ENCODE measurements at regions not wholly inside any gene's neighbourhood (a gene's known extent, or its start where the extent isn't known, plus 50 kb on each side); places are given as distances from the start of the nearest gene placed in this dataset.

DNA sequence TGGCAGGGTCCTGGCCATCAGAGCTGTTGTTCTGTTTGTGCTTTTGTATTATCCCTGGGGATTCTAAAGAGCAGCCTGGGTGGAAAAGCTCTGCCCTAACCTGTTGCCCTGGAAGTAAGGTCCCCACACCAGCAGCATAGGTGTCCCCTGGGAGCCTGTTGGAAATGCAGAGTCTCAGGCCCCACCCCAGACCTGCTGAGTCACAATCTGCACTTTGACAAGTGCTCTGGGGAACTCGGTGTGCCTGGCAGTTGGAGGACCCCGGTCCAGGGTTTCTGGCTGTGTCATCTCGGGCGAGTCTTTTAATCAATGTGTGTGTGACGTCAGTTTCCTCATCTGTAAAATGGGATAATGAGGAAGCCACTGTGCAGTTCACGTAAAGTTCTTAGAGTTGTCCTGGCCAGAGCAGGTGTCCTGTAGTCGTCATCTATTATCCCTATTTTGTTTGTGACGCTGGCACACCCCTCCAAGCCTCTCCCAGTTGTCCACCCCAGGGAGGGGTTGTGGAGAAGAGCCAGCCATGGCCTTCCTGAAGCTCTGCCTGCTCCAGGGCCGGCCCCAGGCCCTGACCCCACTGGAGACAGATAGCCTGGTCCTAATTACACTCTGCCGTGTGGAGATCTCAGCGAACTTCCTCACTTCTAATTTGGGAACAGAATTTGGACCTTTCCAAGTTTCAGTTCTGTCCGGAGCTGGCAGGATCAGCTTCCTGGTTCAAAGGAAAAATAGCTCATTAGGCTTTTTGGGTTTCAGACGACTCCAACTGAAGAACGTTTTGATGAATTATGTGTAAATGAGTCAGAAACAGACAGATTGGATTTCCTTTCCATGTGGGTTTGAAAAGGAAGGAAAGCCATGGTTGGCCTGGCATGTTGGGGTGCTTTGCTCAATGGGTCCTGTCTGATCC is 295.7 kb upstream of the FOXF1 start:
- 62% methylated on average over 8 of the region's 14 CpGs for WGBS (ENCODE audit: insufficient coverage)
- Histone ChIP-seq H3K27ac (ENCODE audit: low read depth in 1 of 2, low read length in 2 of 2) (no peak overlapping the region), H2AFZ (ENCODE audit: insufficient read depth, low read depth, low read length, poor library complexity, severe bottlenecking) (no peak overlapping the region), H3K4me3 (replicated peaks in 1 of 3; ENCODE audit: low read depth in 2 of 3, low read length in 3 of 3) (no peak overlapping the region), H3K9ac (ENCODE audit: insufficient read depth, low read length, poor library complexity, severe bottlenecking) (no peak overlapping the region), H3K4me1 (ENCODE audit: control insufficient read depth in 1 of 2, insufficient read depth in 2 of 2, low read length in 2 of 2) (no peaks in the 10 kb centered on the region), H3K27me3 (ENCODE audit: control insufficient read depth in 2 of 2, insufficient read depth in 2 of 2, low read length in 2 of 2) (peaks cover 0 to 3% of the 10 kb centered on the region in 2 donors), H3K9me3 (replicated peaks in 1 of 2; ENCODE audit: control insufficient read depth in 1 of 2, insufficient read depth in 1 of 2, low read length in 2 of 2) (peaks cover 4 to 19% of the 10 kb centered on the region in 2 donors), H3K36me3 (replicated peaks in 1 of 2; ENCODE audit: control insufficient read depth in 1 of 2, insufficient read depth in 2 of 2, low read length in 2 of 2) (no peaks in the 10 kb centered on the region), H4K20me1 (ENCODE audit: insufficient read depth, low read length) (no peaks in the 10 kb centered on the region), H3K79me2 (ENCODE audit: insufficient read depth, low read length) (no peaks in the 10 kb centered on the region), H3K4me2 (replicated peaks; ENCODE audit: extremely low read depth, low read length, poor library complexity, severe bottlenecking) (no peak overlapping the region)
- intact Hi-C loops (cut with micrococcal nuclease), result no loop called here
- Mint-ChIP-seq H3K4me1 (peaks cover 12% of the 10 kb centered on the region), H3K27ac (no peak overlapping the region), H3K27me3 (ENCODE audit: low read depth in 3 of 3) (peaks cover 3 to 6% (median 6%) of the 10 kb centered on the region in 3 donors), H3K4me3 (no peak overlapping the region), H3K36me3 (no peaks in the 10 kb centered on the region), H3K9me3 (peaks cover 6 to 19% (median 10%) of the 10 kb centered on the region in 7 donors)
- TF ChIP-seq, protein P1, sequence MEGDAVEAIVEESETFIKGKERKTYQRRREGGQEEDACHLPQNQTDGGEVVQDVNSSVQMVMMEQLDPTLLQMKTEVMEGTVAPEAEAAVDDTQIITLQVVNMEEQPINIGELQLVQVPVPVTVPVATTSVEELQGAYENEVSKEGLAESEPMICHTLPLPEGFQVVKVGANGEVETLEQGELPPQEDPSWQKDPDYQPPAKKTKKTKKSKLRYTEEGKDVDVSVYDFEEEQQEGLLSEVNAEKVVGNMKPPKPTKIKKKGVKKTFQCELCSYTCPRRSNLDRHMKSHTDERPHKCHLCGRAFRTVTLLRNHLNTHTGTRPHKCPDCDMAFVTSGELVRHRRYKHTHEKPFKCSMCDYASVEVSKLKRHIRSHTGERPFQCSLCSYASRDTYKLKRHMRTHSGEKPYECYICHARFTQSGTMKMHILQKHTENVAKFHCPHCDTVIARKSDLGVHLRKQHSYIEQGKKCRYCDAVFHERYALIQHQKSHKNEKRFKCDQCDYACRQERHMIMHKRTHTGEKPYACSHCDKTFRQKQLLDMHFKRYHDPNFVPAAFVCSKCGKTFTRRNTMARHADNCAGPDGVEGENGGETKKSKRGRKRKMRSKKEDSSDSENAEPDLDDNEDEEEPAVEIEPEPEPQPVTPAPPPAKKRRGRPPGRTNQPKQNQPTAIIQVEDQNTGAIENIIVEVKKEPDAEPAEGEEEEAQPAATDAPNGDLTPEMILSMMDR (IDR thresholded peaks at IDR 0.05), result no peak
- no peak for DNase-seq

GRCh38 chr16:86215233-86215978 is 294.9 kb upstream of the FOXF1 start:
- H3K27ac Mint-ChIP-seq, result no peak overlapping the region
- no peak overlapping the region for H3K27ac ChIP-seq (ENCODE audit: low read depth in 1 of 2, low read length in 2 of 2)
- TF ChIP-seq, protein P1 (IDR thresholded peaks at IDR 0.05), result no peak
- no peak overlapping the region for H2AFZ ChIP-seq (ENCODE audit: insufficient read depth, low read depth, low read length, poor library complexity, severe bottlenecking)
- peaks cover 0 to 5% of the 10 kb centered on the region in 2 donors for H3K27me3 ChIP-seq (ENCODE audit: control insufficient read depth in 2 of 2, insufficient read depth in 2 of 2, low read length in 2 of 2)
- H3K36me3 Mint-ChIP-seq, result no peaks in the 10 kb centered on the region
- H4K20me1 ChIP-seq (ENCODE audit: insufficient read depth, low read length), result no peaks in the 10 kb centered on the region
- peaks cover 6 to 14% (median 10%) of the 10 kb centered on the region in 7 donors for H3K9me3 Mint-ChIP-seq
- H3K9ac ChIP-seq (ENCODE audit: insufficient read depth, low read length, poor library complexity, severe bottlenecking), result no peak overlapping the region
- intact Hi-C loops (cut with micrococcal nuclease), result no loop called here
- no peak overlapping the region for H3K4me3 Mint-ChIP-seq
- H3K4me1 ChIP-seq (ENCODE audit: control insufficient read depth in 1 of 2, insufficient read depth in 2 of 2, low read length in 2 of 2), result no peaks in the 10 kb centered on the region
- no peak for DNase-seq
- 75% methylated on average over 10 of the region's 13 CpGs for WGBS (ENCODE audit: insufficient coverage)
- peaks cover 4 to 6% (median 6%) of the 10 kb centered on the region in 3 donors for H3K27me3 Mint-ChIP-seq (ENCODE audit: low read depth in 3 of 3)
- no peak overlapping the region for H3K4me3 ChIP-seq (replicated peaks in 1 of 3; ENCODE audit: low read depth in 2 of 3, low read length in 3 of 3)
- H3K79me2 ChIP-seq (ENCODE audit: insufficient read depth, low read length), result no peaks in the 10 kb centered on the region
- H3K4me2 ChIP-seq (replicated peaks; ENCODE audit: extremely low read depth, low read length, poor library complexity, severe bottlenecking), result no peak overlapping the region
- no peaks in the 10 kb centered on the region for H3K36me3 ChIP-seq (replicated peaks in 1 of 2; ENCODE audit: control insufficient read depth in 1 of 2, insufficient read depth in 2 of 2, low read length in 2 of 2)
- peaks cover 12% of the 10 kb centered on the region for H3K4me1 Mint-ChIP-seq
- peaks cover 4 to 16% of the 10 kb centered on the region in 2 donors for H3K9me3 ChIP-seq (replicated peaks in 1 of 2; ENCODE audit: control insufficient read depth in 1 of 2, insufficient read depth in 1 of 2, low read length in 2 of 2)
